AG10803 (cell line): ENCODE measurements at regions not wholly inside any gene's neighbourhood (a gene's known extent, or its start where the extent isn't known, plus 50 kb on each side); places are given as distances from the start of the nearest gene placed in this dataset.

Experiments
- DNase-seq: peaks from one replicate; pipeline ENCODE4 v3.0.0; 2010; ENCODE audit warnings: low read depth
- H3K4me3 ChIP-seq: 2 replicates; pipeline ENCODE4 v1.5.1; 2011; ENCODE audit warnings: mild to moderate bottlenecking, low read length, control low read depth
- TF ChIP-seq, protein P1 (sequence below): conservative IDR thresholded peaks from 2 replicates; pipeline ENCODE4 v1.5.1; 2011; ENCODE audit warnings: mild to moderate bottlenecking, low read length, control low read depth, inconsistent platforms

DNA sequence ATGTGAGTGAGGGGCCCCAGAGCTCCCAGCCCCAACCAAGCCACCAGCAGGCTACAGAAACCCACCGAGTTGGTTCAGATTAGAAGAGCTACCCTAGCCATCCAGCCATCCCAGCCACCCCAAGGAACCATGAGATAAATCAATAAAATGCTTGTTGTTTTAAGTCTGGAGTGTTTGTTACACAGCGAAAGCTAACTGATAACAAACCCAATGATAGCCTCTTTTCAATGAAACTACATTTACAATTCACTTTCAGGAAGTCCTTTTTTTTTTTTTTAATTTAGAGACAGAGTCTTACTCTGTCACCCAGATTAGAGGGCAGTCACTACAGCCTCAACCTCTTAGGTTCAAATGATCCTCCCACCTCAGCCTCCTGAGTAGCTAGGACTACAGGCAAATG, 215.0 kb upstream of the ZFHX3 start:
- DNase-seq = no peak
- no peak overlapping the region for H3K4me3 ChIP-seq
- TF ChIP-seq, protein P1, sequence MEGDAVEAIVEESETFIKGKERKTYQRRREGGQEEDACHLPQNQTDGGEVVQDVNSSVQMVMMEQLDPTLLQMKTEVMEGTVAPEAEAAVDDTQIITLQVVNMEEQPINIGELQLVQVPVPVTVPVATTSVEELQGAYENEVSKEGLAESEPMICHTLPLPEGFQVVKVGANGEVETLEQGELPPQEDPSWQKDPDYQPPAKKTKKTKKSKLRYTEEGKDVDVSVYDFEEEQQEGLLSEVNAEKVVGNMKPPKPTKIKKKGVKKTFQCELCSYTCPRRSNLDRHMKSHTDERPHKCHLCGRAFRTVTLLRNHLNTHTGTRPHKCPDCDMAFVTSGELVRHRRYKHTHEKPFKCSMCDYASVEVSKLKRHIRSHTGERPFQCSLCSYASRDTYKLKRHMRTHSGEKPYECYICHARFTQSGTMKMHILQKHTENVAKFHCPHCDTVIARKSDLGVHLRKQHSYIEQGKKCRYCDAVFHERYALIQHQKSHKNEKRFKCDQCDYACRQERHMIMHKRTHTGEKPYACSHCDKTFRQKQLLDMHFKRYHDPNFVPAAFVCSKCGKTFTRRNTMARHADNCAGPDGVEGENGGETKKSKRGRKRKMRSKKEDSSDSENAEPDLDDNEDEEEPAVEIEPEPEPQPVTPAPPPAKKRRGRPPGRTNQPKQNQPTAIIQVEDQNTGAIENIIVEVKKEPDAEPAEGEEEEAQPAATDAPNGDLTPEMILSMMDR = no peak

- no peak overlapping the region for H3K4me3 ChIP-seq
- DNase-seq = no peak
- TF ChIP-seq, protein P1 = no peak
These were observed 207.1 kb upstream of the ZFHX3 start for GRCh38 chr16:73255031-73255430.

DNA sequence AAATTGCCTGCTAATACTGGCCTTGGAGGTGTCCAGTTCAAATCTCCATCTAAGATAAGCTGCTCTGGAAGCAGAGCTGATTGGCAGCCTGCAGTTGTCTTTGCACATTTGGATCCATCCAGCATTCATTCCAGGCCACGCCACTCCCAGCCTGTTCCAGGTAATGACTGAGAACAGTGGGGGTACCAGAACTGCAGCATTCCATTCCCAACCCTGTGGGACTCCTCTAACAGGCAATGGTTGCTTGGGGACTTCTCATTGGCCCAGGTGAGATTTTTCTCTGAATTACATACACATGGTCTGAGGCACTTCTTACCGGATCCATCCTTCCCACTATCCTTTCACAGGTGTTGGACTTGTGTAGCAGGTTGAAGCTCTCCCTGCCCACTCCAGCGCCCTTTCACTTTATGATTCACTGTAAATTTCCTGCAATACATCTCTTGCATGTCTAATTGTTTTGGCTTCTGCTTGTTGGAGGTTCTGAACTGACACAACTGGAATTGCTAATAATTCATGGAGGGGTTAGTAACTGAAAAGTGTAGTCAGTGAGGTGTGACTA, 206.1 kb upstream of the ZFHX3 start:
- H3K4me3 ChIP-seq = no peak overlapping the region
- TF ChIP-seq, protein P1 = no peak
- no peak for DNase-seq

DNA sequence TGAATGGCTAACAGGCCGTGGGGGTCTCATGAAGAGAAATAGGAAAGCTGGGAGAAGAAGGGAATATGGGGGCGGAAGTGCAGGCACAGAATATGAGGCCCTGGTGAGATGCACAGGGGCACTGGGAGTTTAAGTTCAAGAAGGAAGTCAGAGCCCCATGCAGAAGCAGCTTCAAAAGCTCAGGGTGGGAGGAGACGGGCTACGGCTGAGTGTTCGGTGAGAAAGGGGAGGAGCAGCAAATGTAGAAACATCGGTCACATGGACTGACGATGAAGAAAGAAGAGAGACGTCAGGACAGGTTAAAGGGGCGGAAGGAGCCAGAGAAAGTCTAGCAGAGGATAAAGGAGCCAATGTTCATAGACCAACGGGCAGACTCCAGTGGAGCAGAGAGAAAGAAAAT, 204.5 kb upstream of the ZFHX3 start:
- DNase-seq = no peak
- H3K4me3 ChIP-seq = no peak overlapping the region
- TF ChIP-seq, protein P1 = no peak

- TF ChIP-seq, protein P1 = no peak
- H3K4me3 ChIP-seq = no peak overlapping the region
- DNase-seq = no peak
These were observed 203.7 kb upstream of the ZFHX3 start for GRCh38 chr16:73251608-73252007.

- TF ChIP-seq, protein P1 = no peak
- H3K4me3 ChIP-seq = no peak overlapping the region
- DNase-seq = no peak
These were observed 200.4 kb upstream of the ZFHX3 start for GRCh38 chr16:73248316-73248715.

DNA sequence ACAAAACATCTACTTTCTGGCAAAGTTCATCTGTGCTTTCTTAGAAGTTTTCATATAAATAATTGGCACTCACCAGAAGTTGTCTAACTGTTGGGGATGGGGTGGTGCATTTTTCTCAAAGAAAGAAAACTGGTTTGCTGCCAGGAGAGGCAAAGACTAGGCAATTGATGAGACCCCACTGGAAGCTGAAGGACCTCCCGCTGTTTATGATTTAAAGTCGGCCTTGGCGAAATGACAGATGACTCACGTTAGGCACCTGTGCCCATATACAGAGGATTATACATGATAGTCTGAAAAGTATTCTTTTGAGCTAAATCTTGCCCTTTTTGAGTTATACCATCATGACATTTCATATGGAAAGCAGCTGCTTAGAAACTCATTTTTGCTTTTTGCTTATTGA, 193.0 kb upstream of the ZFHX3 start:
- no peak for DNase-seq
- TF ChIP-seq, protein P1 = no peak

More for the DNA sequence above, 193.0 kb upstream of the ZFHX3 start:
- no peak overlapping the region for H3K4me3 ChIP-seq
